ENCODE measurements at regions not wholly inside any gene's neighbourhood (a gene's known extent, or its start where the extent isn't known, plus 50 kb on each side); places are given as distances from the start of the nearest gene placed in this dataset.

GRCh38 chr16:54373534-54374520, 87.2 kb upstream of the IRX3 start:
- peak; percentile 12 for DNase-seq (ENCODE audit: low read depth, low spot score)

DNA sequence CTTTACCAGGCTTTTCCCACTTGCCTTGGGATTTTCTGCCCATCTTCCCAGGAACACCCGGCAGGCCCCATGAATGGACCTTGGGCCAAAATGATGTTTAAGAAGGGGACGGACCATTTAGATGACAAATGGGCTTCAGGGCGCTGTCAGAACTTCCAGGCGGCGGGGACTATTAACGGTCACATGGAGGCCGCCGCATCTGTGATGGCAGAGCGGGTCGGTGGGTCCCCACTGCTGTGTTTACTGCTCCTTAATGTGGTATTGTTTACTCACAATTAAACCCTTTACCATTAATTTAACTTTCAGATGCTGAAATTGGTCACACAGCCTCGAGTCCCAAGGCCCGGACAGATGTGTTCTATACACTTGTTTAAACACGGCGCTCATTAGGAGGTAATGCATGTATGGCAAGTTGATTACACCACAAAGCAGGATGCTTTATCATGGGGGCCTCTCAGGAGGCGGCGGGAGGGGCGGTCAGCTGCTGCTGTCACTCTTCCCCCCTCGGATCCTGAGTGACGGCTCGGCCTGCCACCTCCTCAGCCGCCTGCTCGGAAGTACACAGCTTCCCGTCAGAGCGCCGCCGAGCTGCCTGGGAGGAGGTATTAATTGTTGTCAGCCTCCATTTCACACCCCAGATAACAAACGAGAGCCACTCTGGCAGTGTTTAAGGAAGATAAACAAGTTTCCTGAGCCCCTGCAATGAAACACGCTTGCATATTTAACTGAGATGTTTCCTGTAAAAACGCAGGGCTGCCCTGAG, 83.9 kb upstream of the IRX3 start:
- DNase-seq (ENCODE audit: low read depth, low spot score): peak; percentile 53

DNA sequence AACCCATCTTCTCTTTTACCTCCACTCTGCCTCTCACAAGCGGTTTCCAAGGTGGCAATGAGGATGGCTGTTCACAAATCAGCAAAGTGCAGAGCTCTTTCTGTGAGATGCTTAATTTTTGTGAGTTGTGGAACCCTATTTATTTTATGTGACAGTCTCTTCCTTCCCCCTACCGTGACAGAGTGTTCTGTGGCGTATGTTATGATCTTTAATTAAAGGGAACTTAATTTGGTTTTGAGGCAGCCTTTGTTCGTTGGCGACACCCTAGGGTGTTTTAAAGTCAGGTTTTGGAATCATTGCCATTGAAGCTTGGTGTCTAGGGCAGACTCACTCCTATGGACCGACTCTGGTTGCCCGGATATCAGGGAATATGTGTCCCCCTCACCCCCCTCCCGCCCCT, 83.3 kb upstream of the IRX3 start:
- no peak for DNase-seq (ENCODE audit: low read depth, low spot score)

- DNase-seq (ENCODE audit: low read depth, low spot score): no peak
These were observed 80.4 kb upstream of the IRX3 start for GRCh38 chr16:54366943-54367342.

GRCh38 chr16:54365990-54366634, 79.5 kb upstream of the IRX3 start:
- DNase-seq (ENCODE audit: low read depth, low spot score): no peak

- DNase-seq (ENCODE audit: low read depth, low spot score): no peak
These were observed 77.2 kb upstream of the IRX3 start for GRCh38 chr16:54363766-54364165.

GRCh38 chr16:54362591-54363206, 76.1 kb upstream of the IRX3 start:
- no peak for DNase-seq (ENCODE audit: low read depth, low spot score)

DNA sequence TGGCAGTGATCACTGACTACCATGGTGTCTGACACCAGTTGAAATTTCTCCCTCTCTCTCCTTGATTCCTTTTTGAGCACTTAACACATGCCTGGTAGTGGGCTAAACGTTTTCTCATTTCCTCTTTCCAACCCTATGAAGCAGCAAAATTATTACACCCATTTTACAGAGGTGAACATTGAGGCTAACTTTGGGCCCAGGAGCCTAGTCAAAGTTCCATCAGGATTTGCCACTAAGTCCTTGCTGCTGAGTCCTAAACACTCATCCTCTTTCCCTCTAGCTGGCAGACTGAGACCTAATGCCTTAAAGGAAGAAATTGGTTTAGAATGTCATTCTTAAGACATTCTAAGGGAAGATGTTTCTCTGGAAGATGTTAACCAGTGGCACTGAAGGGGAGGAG, 74.7 kb upstream of the IRX3 start:
- no peak for DNase-seq (ENCODE audit: low read depth, low spot score)

- no peak for DNase-seq (ENCODE audit: low read depth, low spot score)
These were observed 74.1 kb upstream of the IRX3 start for GRCh38 chr16:54360681-54361080.

- no peak for DNase-seq (ENCODE audit: low read depth, low spot score)
These were observed 73.0 kb upstream of the IRX3 start for GRCh38 chr16:54359555-54359954.

GRCh38 chr16:54359081-54359480, 72.5 kb upstream of the IRX3 start:
- DNase-seq (ENCODE audit: low read depth, low spot score): peak; percentile 48

DNA sequence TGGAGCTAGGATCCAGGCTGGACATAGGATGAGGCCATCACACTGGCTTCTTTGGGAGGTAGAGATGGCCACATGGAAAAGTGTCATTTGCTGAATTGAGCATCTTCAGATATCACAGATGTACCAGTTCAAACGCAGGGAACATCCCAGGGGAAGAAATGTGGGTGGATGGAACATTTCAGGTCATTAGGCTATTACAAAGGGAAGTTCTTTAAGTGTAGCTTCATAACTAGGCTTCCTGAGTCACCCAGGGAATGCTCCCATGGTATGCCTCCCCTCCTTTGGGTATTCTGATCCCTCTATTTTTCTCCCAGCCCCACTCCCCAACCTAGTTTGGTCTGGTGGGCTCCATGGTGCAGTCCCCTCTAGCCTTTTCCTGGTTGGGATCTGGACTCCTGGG, 69.8 kb upstream of the IRX3 start:
- DNase-seq (ENCODE audit: low read depth, low spot score): no peak

- DNase-seq (ENCODE audit: low read depth, low spot score): no peak
These were observed 68.7 kb upstream of the IRX3 start for GRCh38 chr16:54355251-54355650.

DNA sequence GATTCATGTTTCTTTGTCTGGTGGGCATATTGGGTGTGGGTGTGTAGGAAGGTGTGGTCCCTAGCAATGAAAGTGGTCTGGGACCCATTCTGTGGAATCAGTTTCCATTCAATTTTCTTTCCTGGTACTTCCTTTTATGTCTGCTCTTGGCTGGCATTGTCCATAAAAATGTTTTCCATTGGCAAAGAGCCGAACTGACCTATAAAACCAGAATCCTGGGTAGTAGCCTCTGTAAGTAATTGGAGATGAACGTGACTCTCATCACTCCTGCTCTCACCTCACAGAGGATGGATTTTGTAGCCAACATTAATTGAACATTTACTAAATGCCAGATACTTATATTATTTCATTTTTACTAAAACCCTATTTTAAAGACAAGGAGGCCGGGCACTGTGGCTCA, 66.5 kb upstream of the IRX3 start:
- no peak for DNase-seq (ENCODE audit: low read depth, low spot score)

DNA sequence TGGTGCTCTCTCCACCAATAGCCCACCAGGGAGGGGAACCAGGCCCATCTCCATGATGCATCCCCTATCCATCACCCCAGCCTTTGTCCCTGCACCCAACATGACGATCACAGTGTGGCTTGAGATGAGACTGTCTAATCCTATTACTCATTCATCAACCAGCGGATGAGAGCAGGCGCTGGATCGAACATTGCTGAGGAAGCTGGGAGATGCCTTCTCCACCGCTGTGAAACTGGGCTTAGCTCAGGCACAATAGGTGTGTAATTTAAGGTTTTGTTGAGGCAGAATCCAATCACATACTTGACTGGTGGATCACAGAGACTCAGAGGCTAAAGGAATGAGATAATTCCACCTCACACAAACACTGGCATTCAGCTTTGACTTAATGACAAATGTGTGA, 64.6 kb upstream of the IRX3 start:
- DNase-seq (ENCODE audit: low read depth, low spot score): no peak

- DNase-seq (ENCODE audit: low read depth, low spot score): no peak
These were observed 61.4 kb upstream of the IRX3 start for GRCh38 chr16:54347961-54348360.

GRCh38 chr16:54346041-54346440, 59.5 kb upstream of the IRX3 start:
- no peak for DNase-seq (ENCODE audit: low read depth, low spot score)

- DNase-seq (ENCODE audit: low read depth, low spot score): no peak
These were observed 58.4 kb upstream of the IRX3 start for GRCh38 chr16:54344646-54345630.

DNA sequence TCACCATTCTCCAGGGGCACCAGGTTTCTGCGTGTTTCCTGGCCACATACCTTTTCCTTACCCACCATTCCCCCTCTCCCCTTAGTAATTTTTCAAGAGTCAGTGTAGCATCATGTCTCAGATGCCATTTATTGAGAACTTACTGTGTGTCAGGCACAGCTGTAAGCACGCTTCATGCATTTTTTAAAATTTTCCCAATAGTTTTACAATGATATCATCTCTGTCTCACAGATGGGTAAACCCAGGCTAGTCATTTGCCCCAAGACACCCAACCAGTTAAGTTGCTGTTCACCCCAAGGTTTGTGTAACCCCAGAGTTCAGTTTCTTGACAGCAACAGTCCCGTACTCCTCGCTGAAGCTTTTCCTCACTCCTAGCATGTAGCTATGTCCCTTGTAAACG, 56.4 kb upstream of the IRX3 start:
- no peak for DNase-seq (ENCODE audit: low read depth, low spot score)

- no peak for DNase-seq (ENCODE audit: low read depth, low spot score)
These were observed 55.5 kb upstream of the IRX3 start for GRCh38 chr16:54341892-54342776.

All from ELF-1 (cell line).